ENCODE measurements at regions not wholly inside any gene's neighbourhood (a gene's known extent, or its start where the extent isn't known, plus 50 kb on each side); places are given as distances from the start of the nearest gene placed in this dataset.
"Not testable (repeated sequence)": the region's sequence is repeated elsewhere in the genome, so short reads cannot be mapped to it uniquely, and the experiment has no call there.

- not testable (repeated sequence) for H3F3A ChIP-seq (ENCODE audit: insufficient read depth, low read length, poor library complexity, severe bottlenecking); H3K36me3 ChIP-seq (ENCODE audit: insufficient read depth, low read length); H2AFZ ChIP-seq (ENCODE audit: low read depth, low read length); H3K27ac ChIP-seq (ENCODE audit: low read length); H3K4me3 ChIP-seq (ENCODE audit: low read length); H3K27me3 ChIP-seq (ENCODE audit: insufficient read depth, low read depth, low read length); H3K9ac ChIP-seq (ENCODE audit: low read length); H3K9me2 ChIP-seq (ENCODE audit: insufficient read depth, low read length); H3K4me2 ChIP-seq (ENCODE audit: low read length); H3K79me2 ChIP-seq (replicated peaks; ENCODE audit: insufficient read depth, low read length); H3K9me3 ChIP-seq (ENCODE audit: low read length); H4K20me1 ChIP-seq (ENCODE audit: insufficient read depth)
Observed at GRCh38 chr15:20473465-20473864, 68.1 kb downstream of the GOLGA6L6 start.

- not testable (repeated sequence) for H3K9ac ChIP-seq (ENCODE audit: low read length); H3K9me2 ChIP-seq (ENCODE audit: insufficient read depth, low read length)
Observed at GRCh38 chr15:20472983-20473382, 68.6 kb downstream of the GOLGA6L6 start.

GRCh38 chr15:20470810-20471209 is 70.8 kb downstream of the GOLGA6L6 start:
- H3K4me2 ChIP-seq (ENCODE audit: low read length); H3K4me3 ChIP-seq (ENCODE audit: low read length): not testable (repeated sequence)

More at GRCh38 chr15:20472983-20473382, 68.6 kb downstream of the GOLGA6L6 start:
- H3F3A ChIP-seq (ENCODE audit: insufficient read depth, low read length, poor library complexity, severe bottlenecking); H3K4me3 ChIP-seq (ENCODE audit: low read length); H3K36me3 ChIP-seq (ENCODE audit: insufficient read depth, low read length); H3K27me3 ChIP-seq (ENCODE audit: insufficient read depth, low read depth, low read length); H3K27ac ChIP-seq (ENCODE audit: low read length); H3K79me2 ChIP-seq (replicated peaks; ENCODE audit: insufficient read depth, low read length); H4K20me1 ChIP-seq (ENCODE audit: insufficient read depth); H3K4me2 ChIP-seq (ENCODE audit: low read length); H2AFZ ChIP-seq (ENCODE audit: low read depth, low read length); H3K9me3 ChIP-seq (ENCODE audit: low read length): not testable (repeated sequence)

GRCh38 chr15:20441138-20441537 is 100.5 kb downstream of the GOLGA6L6 start:
- not testable (repeated sequence) for H3F3A ChIP-seq (ENCODE audit: insufficient read depth, low read length, poor library complexity, severe bottlenecking); H3K4me2 ChIP-seq (ENCODE audit: low read length); H3K4me3 ChIP-seq (ENCODE audit: low read length); H3K27ac ChIP-seq (ENCODE audit: low read length); H2AFZ ChIP-seq (ENCODE audit: low read depth, low read length); H3K27me3 ChIP-seq (ENCODE audit: insufficient read depth, low read depth, low read length); H3K36me3 ChIP-seq (ENCODE audit: insufficient read depth, low read length); H4K20me1 ChIP-seq (ENCODE audit: insufficient read depth); H3K9me2 ChIP-seq (ENCODE audit: insufficient read depth, low read length); H3K9ac ChIP-seq (ENCODE audit: low read length); H3K9me3 ChIP-seq (ENCODE audit: low read length); H3K79me2 ChIP-seq (replicated peaks; ENCODE audit: insufficient read depth, low read length)

More at GRCh38 chr15:20470810-20471209, 70.8 kb downstream of the GOLGA6L6 start:
- H3K9me3 ChIP-seq (ENCODE audit: low read length); H3K79me2 ChIP-seq (replicated peaks; ENCODE audit: insufficient read depth, low read length); H3K27ac ChIP-seq (ENCODE audit: low read length); H3K27me3 ChIP-seq (ENCODE audit: insufficient read depth, low read depth, low read length); H3K36me3 ChIP-seq (ENCODE audit: insufficient read depth, low read length); H4K20me1 ChIP-seq (ENCODE audit: insufficient read depth); H3K9me2 ChIP-seq (ENCODE audit: insufficient read depth, low read length); H3F3A ChIP-seq (ENCODE audit: insufficient read depth, low read length, poor library complexity, severe bottlenecking); H3K9ac ChIP-seq (ENCODE audit: low read length); H2AFZ ChIP-seq (ENCODE audit: low read depth, low read length): not testable (repeated sequence)

GRCh38 chr15:20440390-20440789 is 101.2 kb downstream of the GOLGA6L6 start:
- H3K36me3 ChIP-seq (ENCODE audit: insufficient read depth, low read length); H4K20me1 ChIP-seq (ENCODE audit: insufficient read depth); H3K9me3 ChIP-seq (ENCODE audit: low read length); H3K4me3 ChIP-seq (ENCODE audit: low read length); H3K4me2 ChIP-seq (ENCODE audit: low read length); H2AFZ ChIP-seq (ENCODE audit: low read depth, low read length); H3K79me2 ChIP-seq (replicated peaks; ENCODE audit: insufficient read depth, low read length); H3K9me2 ChIP-seq (ENCODE audit: insufficient read depth, low read length); H3K27ac ChIP-seq (ENCODE audit: low read length); H3K9ac ChIP-seq (ENCODE audit: low read length); H3F3A ChIP-seq (ENCODE audit: insufficient read depth, low read length, poor library complexity, severe bottlenecking); H3K27me3 ChIP-seq (ENCODE audit: insufficient read depth, low read depth, low read length): not testable (repeated sequence)

- H4K20me1 ChIP-seq (ENCODE audit: insufficient read depth); H3K79me2 ChIP-seq (replicated peaks; ENCODE audit: insufficient read depth, low read length); H3K27me3 ChIP-seq (ENCODE audit: insufficient read depth, low read depth, low read length); H3K9me2 ChIP-seq (ENCODE audit: insufficient read depth, low read length); H3K9ac ChIP-seq (ENCODE audit: low read length); H3K4me3 ChIP-seq (ENCODE audit: low read length); H3F3A ChIP-seq (ENCODE audit: insufficient read depth, low read length, poor library complexity, severe bottlenecking); H2AFZ ChIP-seq (ENCODE audit: low read depth, low read length); H3K9me3 ChIP-seq (ENCODE audit: low read length); H3K4me2 ChIP-seq (ENCODE audit: low read length); H3K36me3 ChIP-seq (ENCODE audit: insufficient read depth, low read length); H3K27ac ChIP-seq (ENCODE audit: low read length): not testable (repeated sequence)
Observed at GRCh38 chr15:20439111-20439510, 102.5 kb downstream of the GOLGA6L6 start.

GRCh38 chr15:20438255-20438654 is 103.3 kb downstream of the GOLGA6L6 start:
- H3K27me3 ChIP-seq (ENCODE audit: insufficient read depth, low read depth, low read length); H3K4me3 ChIP-seq (ENCODE audit: low read length); H3K36me3 ChIP-seq (ENCODE audit: insufficient read depth, low read length); H3K4me2 ChIP-seq (ENCODE audit: low read length); H3K9me3 ChIP-seq (ENCODE audit: low read length); H3K27ac ChIP-seq (ENCODE audit: low read length); H3K79me2 ChIP-seq (replicated peaks; ENCODE audit: insufficient read depth, low read length); H4K20me1 ChIP-seq (ENCODE audit: insufficient read depth); H3F3A ChIP-seq (ENCODE audit: insufficient read depth, low read length, poor library complexity, severe bottlenecking); H3K9me2 ChIP-seq (ENCODE audit: insufficient read depth, low read length); H3K9ac ChIP-seq (ENCODE audit: low read length); H2AFZ ChIP-seq (ENCODE audit: low read depth, low read length): not testable (repeated sequence)

- not testable (repeated sequence) for H3K9ac ChIP-seq (ENCODE audit: low read length); H2AFZ ChIP-seq (ENCODE audit: low read depth, low read length); H3K27me3 ChIP-seq (ENCODE audit: insufficient read depth, low read depth, low read length); H3K79me2 ChIP-seq (replicated peaks; ENCODE audit: insufficient read depth, low read length); H3K9me3 ChIP-seq (ENCODE audit: low read length); H3F3A ChIP-seq (ENCODE audit: insufficient read depth, low read length, poor library complexity, severe bottlenecking); H3K4me3 ChIP-seq (ENCODE audit: low read length); H4K20me1 ChIP-seq (ENCODE audit: insufficient read depth); H3K4me2 ChIP-seq (ENCODE audit: low read length); H3K27ac ChIP-seq (ENCODE audit: low read length); H3K9me2 ChIP-seq (ENCODE audit: insufficient read depth, low read length); H3K36me3 ChIP-seq (ENCODE audit: insufficient read depth, low read length)
Observed at GRCh38 chr15:20433468-20433867, 108.1 kb downstream of the GOLGA6L6 start.

Measured in neural cell (in vitro differentiated cells).